ENCODE measurements at regions not wholly inside any gene's neighbourhood (a gene's known extent, or its start where the extent isn't known, plus 50 kb on each side); places are given as distances from the start of the nearest gene placed in this dataset.

GRCh38 chr22:27385261-27385998, 416.1 kb downstream of the MN1 start:
- TF ChIP-seq CTCF (IDR thresholded peaks at IDR 0.05) (no peak), POLR2A (IDR thresholded peaks at IDR 0.05) (no peak)

All from adrenal gland (tissue), 5 donors.